ENCODE measurements at regions not wholly inside any gene's neighbourhood (a gene's known extent, or its start where the extent isn't known, plus 50 kb on each side); places are given as distances from the start of the nearest gene placed in this dataset.

GRCh38 chrY:7463711-7464110 is 552.2 kb upstream of the AMELY start:
- Histone ChIP-seq H3K9me3 (no peaks in the 10 kb centered on the region), H3K4me3 (no peak overlapping the region), H3K4me1 (no peaks in the 10 kb centered on the region), H3K36me3 (no peaks in the 10 kb centered on the region), H3K27ac (no peak overlapping the region), H3K27me3 (no peaks in the 10 kb centered on the region)
- TF ChIP-seq POLR2A (IDR thresholded peaks at IDR 0.05) = no peak
- no peak for TF ChIP-seq CTCF (IDR thresholded peaks at IDR 0.05)
- DNase-seq = no peak

GRCh38 chrY:7463196-7463595 is 551.6 kb upstream of the AMELY start:
- no peak for TF ChIP-seq CTCF (IDR thresholded peaks at IDR 0.05)
- TF ChIP-seq POLR2A (IDR thresholded peaks at IDR 0.05) = no peak
- DNase-seq = no peak
- no peak overlapping the region for H3K4me3 ChIP-seq
- H3K27ac ChIP-seq = no peak overlapping the region
- H3K4me1 ChIP-seq = no peaks in the 10 kb centered on the region
- H3K27me3 ChIP-seq = no peaks in the 10 kb centered on the region
- no peaks in the 10 kb centered on the region for H3K9me3 ChIP-seq
- no peaks in the 10 kb centered on the region for H3K36me3 ChIP-seq

- TF ChIP-seq CTCF (IDR thresholded peaks at IDR 0.05) (no peak), POLR2A (IDR thresholded peaks at IDR 0.05) (no peak)
- Histone ChIP-seq H3K27me3 (no peaks in the 10 kb centered on the region), H3K4me3 (no peak overlapping the region), H3K4me1 (no peaks in the 10 kb centered on the region), H3K27ac (no peak overlapping the region), H3K9me3 (no peaks in the 10 kb centered on the region), H3K36me3 (no peaks in the 10 kb centered on the region)
- no peak for DNase-seq
These were observed 551.1 kb upstream of the AMELY start for GRCh38 chrY:7462657-7463056.

- Histone ChIP-seq H3K9me3 (no peaks in the 10 kb centered on the region), H3K36me3 (no peaks in the 10 kb centered on the region), H3K4me1 (no peaks in the 10 kb centered on the region), H3K27me3 (no peaks in the 10 kb centered on the region), H3K4me3 (no peak overlapping the region), H3K27ac (no peak overlapping the region)
- DNase-seq = no peak
- TF ChIP-seq POLR2A (IDR thresholded peaks at IDR 0.05) (no peak), CTCF (IDR thresholded peaks at IDR 0.05) (no peak)
These were observed 550.4 kb upstream of the AMELY start for GRCh38 chrY:7461873-7462525.

- Histone ChIP-seq H3K4me1 (no peaks in the 10 kb centered on the region), H3K4me3 (no peak overlapping the region), H3K9me3 (no peaks in the 10 kb centered on the region), H3K27me3 (no peaks in the 10 kb centered on the region), H3K36me3 (no peaks in the 10 kb centered on the region), H3K27ac (no peak overlapping the region)
- DNase-seq = no peak
- TF ChIP-seq POLR2A (IDR thresholded peaks at IDR 0.05) = no peak
- TF ChIP-seq CTCF (IDR thresholded peaks at IDR 0.05) = no peak
These were observed 548.2 kb upstream of the AMELY start for GRCh38 chrY:7459802-7460201.
